SK-N-SH (cell line): ENCODE measurements at regions not wholly inside any gene's neighbourhood (a gene's known extent, or its start where the extent isn't known, plus 50 kb on each side); places are given as distances from the start of the nearest gene placed in this dataset.

Experiments
- CTCF ChIA-PET: fragments of 300-600, 350-600 bp; formaldehyde crosslinking; extraction: SDS; loops from one replicate; lab custom pipeline; 2021; lab: Yijun Ruan, JAX
- POLR2A ChIA-PET: fragments of 350-600 bp; sonication (Branson Sonifier 250); formaldehyde crosslinking; extraction: SDS; loops from one replicate; lab custom pipeline; 2020; ENCODE audit warnings: antibody characterized with exemption, inconsistent platforms; lab: Yijun Ruan, JAX
- DNase-seq: peaks from one replicate; pipeline ENCODE4 v3.0.0; 2012
- H2AFZ ChIP-seq: fragments of 200-600 bp; sonication (generic); 2 replicates; pipeline ENCODE4 v1.8.1; 2016; ENCODE audit warnings: antibody characterized with exemption, mild to moderate bottlenecking, low read depth
- H3F3A ChIP-seq: fragments of 200-600 bp; sonication (generic); replicated peaks from 2 replicates; pipeline ENCODE3; 2016; ENCODE audit warnings: antibody characterized with exemption, mild to moderate bottlenecking; ENCODE audit not compliant: insufficient read depth
- H3K27ac ChIP-seq, 2 experiments: fragments of 200-500 bp in 1 of 2; fragments of 200-600 bp in 1 of 2; sonication (Bioruptor generic) in 1 of 2; sonication (generic), shearing (Covaris generic) in 1 of 2; 2 replicates each; pipeline versions ENCODE4 v1.5.1 to v1.6.1; 2014 to 2016; ENCODE audit warnings: low read depth in 2 of 2, inconsistent platforms in 1 of 2, low read length in 1 of 2, mild to moderate bottlenecking in 1 of 2, mixed read lengths in 1 of 2
- H3K27me3 ChIP-seq: fragments of 200-600 bp; sonication (generic), shearing (Covaris generic); 2 replicates; pipeline ENCODE4 v1.6.1; 2016; ENCODE audit warnings: mixed run types; ENCODE audit not compliant: insufficient read depth
- H3K36me3 ChIP-seq, 2 experiments: fragments of 200-500 bp in 1 of 2; fragments of 200-600 bp in 1 of 2; sonication (Bioruptor generic) in 1 of 2; sonication (generic) in 1 of 2; replicated peaks in 1 of 2; 2 replicates each; pipeline versions ENCODE3 to v1.5.1; 2014 to 2016; ENCODE audit warnings: low read length in 1 of 2, mild to moderate bottlenecking in 1 of 2; ENCODE audit not compliant: insufficient read depth in 2 of 2, control insufficient read depth in 1 of 2
- H3K4me1 ChIP-seq, 2 experiments: fragments of 200-500 bp in 1 of 2; fragments of 200-600 bp in 1 of 2; sonication (Bioruptor generic) in 1 of 2; sonication (generic), shearing (Covaris generic) in 1 of 2; 2 replicates each; pipeline versions ENCODE4 v1.5.1 to v1.6.1; 2014 to 2016; ENCODE audit warnings: low read depth in 1 of 2, low read length in 1 of 2, mixed run types in 1 of 2; ENCODE audit not compliant: insufficient read depth in 2 of 2, control insufficient read depth in 1 of 2
- H3K4me2 ChIP-seq: fragments of 200-600 bp; sonication (generic), shearing (Covaris generic); 2 replicates; pipeline ENCODE4 v1.6.1; 2017; ENCODE audit warnings: mixed run types
- H3K4me3 ChIP-seq, 2 experiments: fragments of 200-500 bp in 1 of 2; fragments of 200-600 bp in 1 of 2; sonication (Bioruptor generic) in 1 of 2; sonication (generic), shearing (Covaris generic) in 1 of 2; 2 replicates each; pipeline versions ENCODE4 v1.5.1 to v1.8.1; 2014 to 2016; ENCODE audit warnings: low read depth in 2 of 2, inconsistent platforms in 1 of 2, low read length in 1 of 2, mild to moderate bottlenecking in 1 of 2, mixed read lengths in 1 of 2, moderate library complexity in 1 of 2
- H3K79me2 ChIP-seq: fragments of 200-600 bp; sonication (generic); 2 replicates; pipeline ENCODE4 v1.8.1; 2017; ENCODE audit warnings: mild to moderate bottlenecking; ENCODE audit not compliant: insufficient read depth
- H3K9ac ChIP-seq: fragments of 200-600 bp; sonication (generic); 2 replicates; pipeline ENCODE4 v1.6.1; 2017; ENCODE audit warnings: mixed run types
- H3K9me2 ChIP-seq: fragments of 200-600 bp; sonication (generic); 2 replicates; pipeline ENCODE4 v1.6.1; 2017; ENCODE audit warnings: mixed run types
- H3K9me3 ChIP-seq: fragments of 200-600 bp; sonication (generic); 2 replicates; pipeline ENCODE4 v1.6.1; 2017; ENCODE audit warnings: mixed run types, mild to moderate bottlenecking, moderate library complexity
- H4K20me1 ChIP-seq: fragments of 200-600 bp; sonication (generic); 2 replicates; pipeline ENCODE4 v1.6.1; 2017; ENCODE audit warnings: mild to moderate bottlenecking, mixed run types; ENCODE audit not compliant: insufficient read depth
- CHD2 ChIP-seq: fragments of 150-350 bp; IDR thresholded peaks from 2 replicates; pipeline ENCODE4 v1.6.1; 2018; ENCODE audit warnings: low read length; ENCODE audit not compliant: partially characterized antibody
- FOSL2 ChIP-seq: IDR thresholded peaks from 2 replicates; pipeline ENCODE4 v1.4.0; 2012; ENCODE audit warnings: low read depth, mild to moderate bottlenecking, moderate library complexity, borderline replicate concordance
- FOXM1 ChIP-seq: IDR thresholded peaks from 2 replicates; pipeline ENCODE4 v1.4.0; 2012; ENCODE audit warnings: low read depth, mild to moderate bottlenecking
- GABPA ChIP-seq: IDR thresholded peaks from 2 replicates; pipeline ENCODE4 v1.4.0; 2012; ENCODE audit warnings: low read depth, mild to moderate bottlenecking
- GATA2 ChIP-seq: sonication (generic); formaldehyde crosslinking; IDR thresholded peaks from 2 replicates; pipeline ENCODE4 v1.5.0; 2020; ENCODE audit warnings: mild to moderate bottlenecking, missing genetic modification reagents
- JUND ChIP-seq: IDR thresholded peaks from 2 replicates; pipeline ENCODE4 v1.4.0; 2012
- MXI1 ChIP-seq: IDR thresholded peaks from 2 replicates; pipeline ENCODE4 v1.6.1; 2012; ENCODE audit warnings: mild to moderate bottlenecking, low read depth, low read length, improper control_type of control experiment
- POLR2AphosphoS5 ChIP-seq: IDR thresholded peaks from 2 replicates; pipeline ENCODE4 v1.6.1; 2012; ENCODE audit warnings: low read depth, low read length
- RCOR1 ChIP-seq: fragments of 150-350 bp; IDR thresholded peaks from 2 replicates; pipeline ENCODE4 v1.6.1; 2017; ENCODE audit warnings: antibody characterized with exemption, low read length
- RXRA ChIP-seq: IDR thresholded peaks from 2 replicates; pipeline ENCODE4 v1.4.0; 2012; ENCODE audit warnings: low read depth, mild to moderate bottlenecking, borderline replicate concordance
- SIN3A ChIP-seq: IDR thresholded peaks from 2 replicates; pipeline ENCODE4 v1.6.1; 2012; ENCODE audit warnings: low read depth, mild to moderate bottlenecking, low read length, moderate library complexity, borderline replicate concordance
- TCF12 ChIP-seq: IDR thresholded peaks from 2 replicates; pipeline ENCODE4 v1.4.0; 2012
- YY1 ChIP-seq: IDR thresholded peaks from 2 replicates; pipeline ENCODE4 v1.4.0; 2012; ENCODE audit warnings: low read depth, mild to moderate bottlenecking
- WGBS: methylation state at CpG from one replicate; pipeline ENCODE4 v1.1.6; 2017; ENCODE audit warnings: low lambda C conversion rate; 5-methylcytosine and 5-hydroxymethylcytosine counted together
- TF ChIP-seq, protein P1 (sequence below): IDR thresholded peaks from 2 replicates; pipeline ENCODE4 v1.6.1; 2012; ENCODE audit warnings: mild to moderate bottlenecking, low read depth, low read length, moderate library complexity
- TF ChIP-seq, protein P2 (sequence below): IDR thresholded peaks from 2 replicates; pipeline ENCODE4 v1.4.0; 2012; ENCODE audit warnings: low read depth
- TF ChIP-seq, protein P3 (sequence below): fragments of 150-350 bp; IDR thresholded peaks from 2 replicates; pipeline ENCODE4 v1.6.1; 2017; ENCODE audit warnings: antibody characterized with exemption, low read length, low read depth, borderline replicate concordance

DNA sequence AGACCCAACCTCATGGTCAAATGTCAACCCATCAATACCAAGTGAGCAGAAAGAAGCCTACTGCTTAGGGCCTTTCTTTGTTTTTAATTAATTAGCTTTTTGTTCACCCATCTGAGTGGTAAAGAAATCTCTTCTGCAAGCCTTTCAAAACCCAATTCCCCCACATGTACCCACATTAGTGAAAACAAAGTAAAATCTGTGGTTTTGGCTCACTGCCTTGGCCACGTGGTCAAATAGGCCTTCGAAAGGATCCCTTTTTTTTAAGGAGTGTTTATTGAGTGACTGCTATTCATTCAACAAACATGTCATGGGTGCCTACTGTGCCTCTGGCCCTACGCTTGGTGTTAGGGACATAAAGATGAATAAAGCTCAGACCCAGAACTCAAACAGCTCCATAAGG lies 160.1 kb downstream of the NUAK1 start:
- Histone ChIP-seq H3K36me3 (no peaks in the 10 kb centered on the region), H4K20me1 (no peaks in the 10 kb centered on the region), H3K9me2 (no peaks in the 10 kb centered on the region), H3K27ac (no peak overlapping the region), H3F3A (no peaks in the 10 kb centered on the region), H3K9ac (no peak overlapping the region), H3K79me2 (no peaks in the 10 kb centered on the region), H3K4me2 (no peak overlapping the region), H3K27me3 (no peaks in the 10 kb centered on the region), H3K9me3 (no peaks in the 10 kb centered on the region)
- POLR2A ChIA-PET: no interaction called here
- no peak for TF ChIP-seq YY1
- no peak for TF ChIP-seq GATA2 (CRISPR knock-in tag)
- TF ChIP-seq POLR2AphosphoS5: no peak
- no peak for TF ChIP-seq CHD2
- TF ChIP-seq GABPA: no peak
- TF ChIP-seq MXI1: no peak
- TF ChIP-seq SIN3A: no peak
- no peak for TF ChIP-seq FOSL2
- no peak for TF ChIP-seq JUND
- TF ChIP-seq RCOR1: no peak
- TF ChIP-seq, protein P1, sequence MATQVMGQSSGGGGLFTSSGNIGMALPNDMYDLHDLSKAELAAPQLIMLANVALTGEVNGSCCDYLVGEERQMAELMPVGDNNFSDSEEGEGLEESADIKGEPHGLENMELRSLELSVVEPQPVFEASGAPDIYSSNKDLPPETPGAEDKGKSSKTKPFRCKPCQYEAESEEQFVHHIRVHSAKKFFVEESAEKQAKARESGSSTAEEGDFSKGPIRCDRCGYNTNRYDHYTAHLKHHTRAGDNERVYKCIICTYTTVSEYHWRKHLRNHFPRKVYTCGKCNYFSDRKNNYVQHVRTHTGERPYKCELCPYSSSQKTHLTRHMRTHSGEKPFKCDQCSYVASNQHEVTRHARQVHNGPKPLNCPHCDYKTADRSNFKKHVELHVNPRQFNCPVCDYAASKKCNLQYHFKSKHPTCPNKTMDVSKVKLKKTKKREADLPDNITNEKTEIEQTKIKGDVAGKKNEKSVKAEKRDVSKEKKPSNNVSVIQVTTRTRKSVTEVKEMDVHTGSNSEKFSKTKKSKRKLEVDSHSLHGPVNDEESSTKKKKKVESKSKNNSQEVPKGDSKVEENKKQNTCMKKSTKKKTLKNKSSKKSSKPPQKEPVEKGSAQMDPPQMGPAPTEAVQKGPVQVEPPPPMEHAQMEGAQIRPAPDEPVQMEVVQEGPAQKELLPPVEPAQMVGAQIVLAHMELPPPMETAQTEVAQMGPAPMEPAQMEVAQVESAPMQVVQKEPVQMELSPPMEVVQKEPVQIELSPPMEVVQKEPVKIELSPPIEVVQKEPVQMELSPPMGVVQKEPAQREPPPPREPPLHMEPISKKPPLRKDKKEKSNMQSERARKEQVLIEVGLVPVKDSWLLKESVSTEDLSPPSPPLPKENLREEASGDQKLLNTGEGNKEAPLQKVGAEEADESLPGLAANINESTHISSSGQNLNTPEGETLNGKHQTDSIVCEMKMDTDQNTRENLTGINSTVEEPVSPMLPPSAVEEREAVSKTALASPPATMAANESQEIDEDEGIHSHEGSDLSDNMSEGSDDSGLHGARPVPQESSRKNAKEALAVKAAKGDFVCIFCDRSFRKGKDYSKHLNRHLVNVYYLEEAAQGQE: no peak
- no peak for TF ChIP-seq RXRA
- no peak for TF ChIP-seq TCF12
- TF ChIP-seq, protein P2, sequence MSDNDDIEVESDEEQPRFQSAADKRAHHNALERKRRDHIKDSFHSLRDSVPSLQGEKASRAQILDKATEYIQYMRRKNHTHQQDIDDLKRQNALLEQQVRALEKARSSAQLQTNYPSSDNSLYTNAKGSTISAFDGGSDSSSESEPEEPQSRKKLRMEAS: no peak
- TF ChIP-seq FOXM1: no peak
- TF ChIP-seq, protein P3, sequence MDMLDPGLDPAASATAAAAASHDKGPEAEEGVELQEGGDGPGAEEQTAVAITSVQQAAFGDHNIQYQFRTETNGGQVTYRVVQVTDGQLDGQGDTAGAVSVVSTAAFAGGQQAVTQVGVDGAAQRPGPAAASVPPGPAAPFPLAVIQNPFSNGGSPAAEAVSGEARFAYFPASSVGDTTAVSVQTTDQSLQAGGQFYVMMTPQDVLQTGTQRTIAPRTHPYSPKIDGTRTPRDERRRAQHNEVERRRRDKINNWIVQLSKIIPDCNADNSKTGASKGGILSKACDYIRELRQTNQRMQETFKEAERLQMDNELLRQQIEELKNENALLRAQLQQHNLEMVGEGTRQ: no peak
- TF ChIP-seq, all 33 proteins: peak for 0
- Histone ChIP-seq H3K4me1 (no peaks in the 10 kb centered on the region), H3K4me3 (no peak overlapping the region), H2AFZ (no peak overlapping the region)
- CTCF ChIA-PET: no interaction called here
- no peak for DNase-seq
- WGBS: 45% methylated on average over 3 of the region's 3 CpGs
